ENCODE measurements at regions not wholly inside any gene's neighbourhood (a gene's known extent, or its start where the extent isn't known, plus 50 kb on each side); places are given as distances from the start of the nearest gene placed in this dataset.
"Not testable (repeated sequence)": the region's sequence is repeated elsewhere in the genome, so short reads cannot be mapped to it uniquely, and the experiment has no call there.

- DNase-seq: not testable (repeated sequence)
These were observed 155.3 kb downstream of the TMEM121 start for GRCh38 chr14:105681606-105682185.

DNA sequence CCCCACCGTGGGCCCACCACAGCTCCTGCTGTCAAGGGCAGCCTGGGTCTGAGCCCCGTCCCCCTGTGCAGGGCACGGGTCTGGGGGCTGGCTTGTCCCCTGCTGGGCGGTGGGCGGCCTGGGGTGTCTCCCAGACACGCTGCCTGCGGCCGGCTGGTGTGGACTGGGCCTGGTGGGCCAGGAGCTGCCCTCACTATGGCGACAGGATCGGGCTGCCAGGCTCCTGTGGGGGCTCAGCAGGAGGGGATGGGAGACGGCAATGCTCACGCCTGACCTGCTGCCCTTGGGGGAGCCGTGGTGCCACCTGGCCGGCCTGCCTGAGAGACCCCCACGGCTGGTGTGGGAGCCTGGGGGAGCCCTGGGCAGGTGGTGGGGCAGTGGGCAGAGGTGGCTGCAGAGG lies 156.1 kb downstream of the TMEM121 start:
- not testable (repeated sequence) for DNase-seq

DNA sequence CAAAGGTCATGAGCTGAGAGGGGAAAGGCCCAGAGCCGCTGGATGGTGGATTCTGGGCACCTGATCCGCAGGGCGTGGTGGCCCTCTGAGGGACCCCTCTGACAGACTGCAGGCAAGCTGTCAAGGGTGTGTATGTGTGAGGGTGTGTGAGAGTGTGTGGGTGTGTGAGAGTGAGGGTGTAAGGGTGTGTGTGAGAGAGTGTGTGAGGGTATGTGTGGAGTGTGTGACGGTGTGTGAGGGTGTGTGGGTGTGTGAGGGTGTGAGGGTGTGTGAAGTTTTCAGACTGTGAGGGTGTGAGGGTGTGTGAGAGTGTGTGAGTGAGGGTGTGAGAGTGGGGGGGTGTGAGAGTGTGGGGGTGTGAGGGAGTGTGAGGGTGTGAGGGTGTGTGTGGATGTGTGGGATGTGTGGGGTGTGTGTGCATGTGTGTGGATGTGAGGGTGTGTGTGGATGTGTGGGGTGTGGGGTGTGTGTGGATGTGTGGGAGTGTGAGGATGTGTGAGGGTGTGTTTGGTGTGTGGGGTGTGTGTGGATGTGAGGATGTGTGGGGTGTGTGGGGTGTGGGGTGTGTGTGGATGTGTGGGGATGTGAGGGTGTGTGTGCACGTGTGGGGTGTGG lies 156.7 kb downstream of the TMEM121 start:
- no peak for DNase-seq

DNA sequence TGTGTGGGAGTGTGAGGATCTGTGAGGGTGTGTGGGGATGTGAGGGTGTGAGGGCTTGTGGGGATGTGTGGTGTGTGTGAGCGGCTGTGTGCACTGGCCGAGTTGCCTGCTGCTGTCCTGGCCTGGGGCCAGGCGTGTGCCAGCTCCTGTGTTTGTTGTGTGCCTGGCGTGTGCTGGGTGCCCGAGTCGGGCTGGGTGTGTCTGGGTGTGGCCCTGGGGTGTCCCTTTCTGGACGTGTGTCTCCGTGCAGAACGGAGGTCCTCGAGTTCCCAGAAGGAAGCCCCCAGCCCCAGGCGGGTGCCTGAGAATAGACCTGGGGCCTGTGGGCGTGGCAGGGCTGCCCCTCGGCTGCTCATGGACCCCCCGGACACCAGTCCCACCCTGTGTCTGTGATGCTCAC lies 157.7 kb downstream of the TMEM121 start:
- not testable (repeated sequence) for DNase-seq

GRCh38 chr14:105684597-105684996 lies 158.2 kb downstream of the TMEM121 start:
- DNase-seq: not testable (repeated sequence)

DNA sequence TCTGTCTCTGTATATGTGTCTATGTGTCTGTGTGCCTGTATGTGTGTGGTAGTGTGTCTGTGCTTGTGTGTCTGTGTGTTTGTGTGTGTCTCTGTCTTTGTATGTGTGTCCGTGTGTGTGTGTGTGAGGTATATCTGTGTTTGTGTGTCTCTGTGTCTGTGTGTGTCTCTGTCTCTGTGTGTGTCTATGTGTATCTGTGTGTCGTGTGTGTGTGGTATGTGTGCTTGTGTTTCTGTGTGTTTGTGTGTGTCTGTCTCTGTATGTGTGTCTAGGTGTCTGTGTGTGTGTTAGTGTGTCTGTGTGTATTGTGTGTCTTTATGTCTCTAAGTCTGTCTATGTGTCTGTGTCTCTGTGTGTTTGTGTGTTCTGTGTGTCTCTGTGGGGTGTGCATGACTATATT lies 158.6 kb downstream of the TMEM121 start:
- DNase-seq: no peak

GRCh38 chr14:105685605-105686004 lies 159.2 kb downstream of the TMEM121 start:
- DNase-seq: not testable (repeated sequence)

- not testable (repeated sequence) for DNase-seq
These were observed 159.7 kb downstream of the TMEM121 start for GRCh38 chr14:105686050-105686449.

GRCh38 chr14:105686462-105687170 lies 160.2 kb downstream of the TMEM121 start:
- not testable (repeated sequence) for DNase-seq

DNA sequence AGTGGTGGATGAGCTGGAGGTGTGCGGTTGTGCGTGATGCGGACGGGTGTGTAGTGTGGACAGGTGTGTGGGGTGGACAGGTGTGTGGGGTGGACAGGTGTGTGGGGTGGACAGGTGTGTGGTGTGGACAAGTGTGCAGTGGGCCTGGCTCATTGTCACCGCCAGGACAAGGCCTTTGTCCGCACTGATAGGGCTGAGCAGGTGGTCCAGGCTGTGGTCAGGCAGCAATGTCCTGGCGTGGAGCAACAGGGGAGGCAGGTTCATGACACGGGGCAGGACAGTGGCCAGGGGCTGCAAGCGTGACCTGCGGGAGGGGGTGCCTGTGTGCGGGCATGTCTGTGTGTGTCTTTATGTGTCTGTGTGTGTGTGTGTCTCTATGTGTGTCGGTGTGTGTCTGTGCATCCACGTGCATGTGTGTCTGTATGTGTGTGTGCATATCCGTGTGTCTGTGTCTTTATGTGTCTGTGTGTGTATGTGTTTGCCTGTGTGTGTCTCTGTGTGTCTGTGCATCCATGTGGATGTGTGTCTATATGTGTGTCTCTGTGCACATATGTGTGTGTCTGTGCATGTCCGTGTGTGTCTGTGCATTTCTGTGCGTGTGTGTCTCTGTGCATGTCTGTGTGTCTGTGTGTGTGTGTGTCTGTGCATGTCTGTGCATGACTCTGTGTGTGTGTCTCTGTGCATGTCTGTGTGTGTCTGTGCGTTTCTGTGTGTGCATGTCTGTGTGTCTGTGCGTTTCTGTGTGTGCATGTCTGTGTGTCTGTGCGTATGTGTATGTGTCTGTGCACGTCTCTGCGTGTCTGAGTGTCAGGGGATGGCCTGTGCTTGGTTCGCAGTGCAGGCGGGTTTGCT lies 161.0 kb downstream of the TMEM121 start:
- DNase-seq: not testable (repeated sequence)

DNA sequence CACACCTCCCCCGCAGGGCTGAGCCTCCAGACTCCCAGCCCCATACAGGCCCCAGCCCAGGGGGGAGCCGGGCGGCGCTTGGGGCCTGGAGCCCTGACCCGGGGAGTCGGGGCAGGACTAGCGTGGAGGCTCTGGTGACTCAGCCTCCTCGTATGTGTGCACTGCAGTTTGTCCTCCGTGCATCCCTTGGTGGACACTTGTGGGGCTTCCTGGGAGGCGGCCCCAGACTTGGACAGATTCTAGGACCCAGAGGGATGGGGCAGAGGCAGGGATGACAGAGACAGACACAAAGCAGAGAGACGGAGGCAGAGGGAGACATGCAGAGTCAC lies 161.6 kb downstream of the TMEM121 start:
- DNase-seq: not testable (repeated sequence)

DNA sequence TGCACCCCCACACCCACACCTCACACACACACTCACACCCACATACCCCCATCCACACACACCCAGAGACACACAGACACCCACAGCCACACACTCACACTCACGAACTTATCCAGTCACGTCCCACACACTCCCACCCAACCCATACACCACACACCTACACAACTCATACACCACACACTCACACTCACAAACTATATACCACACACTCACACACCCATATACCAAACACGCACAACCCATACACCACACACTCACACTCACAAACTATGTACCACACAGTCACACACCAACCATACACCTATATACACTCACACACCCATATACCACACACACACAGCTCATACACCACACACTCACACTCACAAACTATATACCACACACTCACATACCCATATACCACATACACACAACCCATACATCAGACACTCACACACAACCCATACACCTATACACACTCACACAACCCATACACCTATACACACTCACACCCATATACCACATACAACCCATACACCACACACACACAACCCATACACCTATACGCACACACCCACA lies 162.4 kb downstream of the TMEM121 start:
- not testable (repeated sequence) for DNase-seq

DNA sequence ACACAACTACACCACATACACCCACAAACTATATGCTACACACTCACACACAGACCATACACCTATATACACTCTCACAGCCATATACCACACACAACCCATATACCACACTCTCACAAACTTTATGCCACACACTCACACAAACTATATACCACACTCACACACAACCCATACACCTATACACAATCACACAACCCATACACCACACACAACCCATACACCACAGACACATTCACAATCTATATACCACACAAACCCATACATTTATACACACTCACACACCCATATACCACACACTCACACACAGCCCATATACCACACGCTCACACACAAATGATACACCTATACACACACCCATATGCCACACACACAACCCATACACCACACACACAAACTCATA lies 163.3 kb downstream of the TMEM121 start:
- DNase-seq: no peak

DNA sequence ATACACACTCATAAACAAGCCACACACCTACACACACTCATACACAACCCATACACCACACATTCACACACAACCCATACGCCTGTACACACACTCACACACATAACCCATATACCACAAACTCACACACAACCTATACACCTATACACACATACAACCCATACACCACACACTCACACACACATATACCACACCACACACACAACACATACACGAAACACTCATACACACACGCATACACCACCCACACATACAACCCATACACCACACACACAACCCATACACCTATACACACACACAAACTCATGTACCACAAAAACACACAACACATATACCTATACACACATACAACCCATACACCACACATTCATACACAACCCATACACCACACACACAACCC lies 164.3 kb downstream of the TMEM121 start:
- DNase-seq: no peak

- DNase-seq: not testable (repeated sequence)
These were observed 165.1 kb downstream of the TMEM121 start for GRCh38 chr14:105691321-105692109.

DNA sequence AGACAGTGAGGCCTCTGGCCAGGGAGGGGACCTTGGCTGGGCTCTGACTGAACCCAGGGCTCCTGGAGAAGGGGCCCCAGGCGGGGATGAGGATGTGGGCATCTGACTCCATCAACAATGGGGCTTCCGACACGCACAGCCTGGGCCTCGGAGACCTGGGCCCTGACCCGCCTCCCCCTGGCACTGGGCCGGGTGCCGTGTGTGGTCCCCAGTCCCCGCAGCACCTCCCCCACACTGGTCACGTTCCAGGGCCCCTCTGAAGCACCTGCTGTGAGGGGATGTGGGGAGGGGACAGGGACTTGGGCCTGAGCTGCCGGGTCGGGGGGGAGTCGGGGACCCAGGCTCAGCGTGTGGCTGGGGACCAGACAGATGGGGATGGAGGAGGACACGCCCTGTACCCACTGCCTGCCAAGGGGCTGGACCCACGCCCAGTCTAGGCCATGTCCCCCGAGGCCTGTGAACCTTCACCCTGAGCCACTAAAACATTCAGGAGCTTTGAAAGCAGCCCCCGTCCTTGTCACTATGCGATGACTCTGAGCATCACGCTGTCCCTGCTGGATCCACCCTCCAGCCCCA lies 165.8 kb downstream of the TMEM121 start:
- DNase-seq: not testable (repeated sequence)

- DNase-seq: no peak
These were observed 168.6 kb downstream of the TMEM121 start for GRCh38 chr14:105694961-105695360.

DNA sequence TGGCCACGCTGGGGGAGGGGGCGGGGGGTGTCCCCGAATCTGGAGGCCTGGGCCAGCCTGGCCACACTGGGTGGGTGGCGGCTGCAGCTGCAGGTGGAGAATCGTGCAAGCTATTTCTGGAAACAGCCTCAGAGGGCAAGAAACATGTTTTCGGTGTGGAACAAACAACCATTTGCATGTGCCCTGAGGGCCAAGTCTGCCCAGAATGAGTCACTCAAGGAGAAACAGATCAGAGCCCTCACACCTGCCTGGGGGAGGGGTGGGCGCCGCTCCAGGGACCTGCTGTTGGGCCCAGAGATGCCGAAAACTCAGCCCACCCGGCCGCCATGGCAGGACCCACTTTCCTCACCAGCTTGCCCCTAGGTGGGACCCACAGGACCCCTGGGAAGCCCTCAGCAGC lies 170.0 kb downstream of the TMEM121 start:
- DNase-seq: not testable (repeated sequence)

DNA sequence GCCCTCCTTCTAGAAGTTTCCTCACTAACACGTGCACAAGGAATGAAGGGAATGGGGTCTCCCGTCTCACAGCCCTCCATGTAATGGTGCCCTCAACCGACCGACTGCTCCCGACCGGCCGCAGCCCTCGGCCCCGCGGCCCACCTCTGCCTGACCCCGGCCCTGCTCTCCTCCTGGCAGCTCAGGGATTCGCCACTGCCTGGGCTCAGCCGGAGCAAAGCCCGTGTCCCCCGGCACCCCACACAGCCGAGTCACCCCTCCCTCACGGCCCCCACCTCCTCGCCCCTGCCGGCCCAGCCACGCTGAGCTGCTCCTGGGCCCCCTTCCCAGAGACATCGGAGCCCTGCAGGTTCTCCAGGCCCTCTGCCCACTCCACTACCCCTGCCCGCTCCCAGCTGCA lies 171.0 kb downstream of the TMEM121 start:
- DNase-seq: not testable (repeated sequence)

DNA sequence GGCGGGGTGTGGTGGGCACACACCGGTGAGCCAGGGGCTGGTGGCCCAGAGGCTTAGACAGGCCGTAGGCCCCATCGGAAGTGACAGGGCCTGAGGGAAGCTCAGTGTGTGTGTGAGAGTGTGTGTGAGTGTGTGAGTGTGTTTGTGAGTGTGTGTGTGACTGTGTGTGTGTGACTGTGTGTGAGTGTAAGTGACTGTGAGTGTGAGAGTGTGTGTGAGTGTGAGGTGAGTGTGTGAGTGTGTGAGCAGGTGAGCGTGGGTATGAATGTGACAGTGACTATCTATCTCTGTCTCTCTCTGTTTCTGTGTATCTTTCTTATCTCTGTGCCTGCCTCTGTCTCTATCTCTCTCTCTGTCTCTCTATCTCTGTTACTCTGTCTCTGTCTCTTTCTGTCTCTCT lies 171.6 kb downstream of the TMEM121 start:
- DNase-seq: not testable (repeated sequence)

- not testable (repeated sequence) for DNase-seq
These were observed 172.7 kb downstream of the TMEM121 start for GRCh38 chr14:105698940-105699556.
